ENCODE measurements at regions not wholly inside any gene's neighbourhood (a gene's known extent, or its start where the extent isn't known, plus 50 kb on each side); places are given as distances from the start of the nearest gene placed in this dataset.

GRCh38 chr11:28627690-28628255 lies 519.6 kb downstream of the METTL15 start:
- no peak for TF ChIP-seq POLR2A (IDR thresholded peaks at IDR 0.05)
- TF ChIP-seq, protein P1, sequence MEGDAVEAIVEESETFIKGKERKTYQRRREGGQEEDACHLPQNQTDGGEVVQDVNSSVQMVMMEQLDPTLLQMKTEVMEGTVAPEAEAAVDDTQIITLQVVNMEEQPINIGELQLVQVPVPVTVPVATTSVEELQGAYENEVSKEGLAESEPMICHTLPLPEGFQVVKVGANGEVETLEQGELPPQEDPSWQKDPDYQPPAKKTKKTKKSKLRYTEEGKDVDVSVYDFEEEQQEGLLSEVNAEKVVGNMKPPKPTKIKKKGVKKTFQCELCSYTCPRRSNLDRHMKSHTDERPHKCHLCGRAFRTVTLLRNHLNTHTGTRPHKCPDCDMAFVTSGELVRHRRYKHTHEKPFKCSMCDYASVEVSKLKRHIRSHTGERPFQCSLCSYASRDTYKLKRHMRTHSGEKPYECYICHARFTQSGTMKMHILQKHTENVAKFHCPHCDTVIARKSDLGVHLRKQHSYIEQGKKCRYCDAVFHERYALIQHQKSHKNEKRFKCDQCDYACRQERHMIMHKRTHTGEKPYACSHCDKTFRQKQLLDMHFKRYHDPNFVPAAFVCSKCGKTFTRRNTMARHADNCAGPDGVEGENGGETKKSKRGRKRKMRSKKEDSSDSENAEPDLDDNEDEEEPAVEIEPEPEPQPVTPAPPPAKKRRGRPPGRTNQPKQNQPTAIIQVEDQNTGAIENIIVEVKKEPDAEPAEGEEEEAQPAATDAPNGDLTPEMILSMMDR (IDR thresholded peaks at IDR 0.05), result no peak
- no peak overlapping the region for H3K27ac ChIP-seq
- H3K36me3 ChIP-seq (ENCODE audit: low read depth, missing control alignments), result no peaks in the 10 kb centered on the region
- intact Hi-C loops (cut with DNase I; ENCODE audit: low total_unique reads), result no loop called here
- WGBS, 2 donors, result 88 to 89% methylated on average over 1 of the region's 1 CpG
- no peaks in the 10 kb centered on the region for H3K27me3 ChIP-seq
- H3K4me3 ChIP-seq, result no peak overlapping the region
- H3K4me1 ChIP-seq, result no peaks in the 10 kb centered on the region
- H3K9me3 ChIP-seq, result no peaks in the 10 kb centered on the region
- no peak for DNase-seq

GRCh38 chr11:28625532-28625931 lies 517.3 kb downstream of the METTL15 start:
- intact Hi-C loops (cut with DNase I; ENCODE audit: low total_unique reads), result no loop called here
- Histone ChIP-seq H3K4me3 (no peak overlapping the region), H3K36me3 (ENCODE audit: low read depth, missing control alignments) (no peaks in the 10 kb centered on the region), H3K9me3 (no peaks in the 10 kb centered on the region), H3K27ac (no peak overlapping the region), H3K27me3 (no peaks in the 10 kb centered on the region), H3K4me1 (no peaks in the 10 kb centered on the region)
- DNase-seq, result no peak
- no peak for TF ChIP-seq POLR2A (IDR thresholded peaks at IDR 0.05)
- TF ChIP-seq, protein P1 (IDR thresholded peaks at IDR 0.05), result no peak

DNA sequence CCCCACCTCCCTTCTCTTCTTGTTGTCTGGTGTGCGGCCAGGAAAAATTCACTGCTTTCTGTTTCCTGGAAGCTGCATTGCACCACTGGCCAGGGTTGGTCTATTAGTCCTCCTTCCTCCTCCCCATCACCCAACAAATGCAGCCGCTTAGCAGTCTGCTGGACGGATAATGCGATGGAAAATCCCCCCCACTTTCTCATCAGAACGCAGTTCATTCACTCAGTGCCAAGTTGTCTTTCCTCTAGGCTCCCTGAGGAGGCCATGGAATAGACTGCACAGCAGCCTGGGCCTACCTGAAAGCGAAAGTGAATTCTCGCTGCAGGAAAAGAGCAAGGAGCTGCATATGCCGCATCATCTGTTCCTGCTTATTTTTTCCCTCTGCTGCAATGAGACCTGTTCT lies 513.6 kb downstream of the METTL15 start:
- 53 to 73% methylated on average over 8 of the region's 8 CpGs for WGBS, 2 donors
- Histone ChIP-seq H3K4me3 (no peak overlapping the region), H3K36me3 (ENCODE audit: low read depth, missing control alignments) (no peaks in the 10 kb centered on the region), H3K4me1 (no peaks in the 10 kb centered on the region), H3K27me3 (no peaks in the 10 kb centered on the region), H3K27ac (no peak overlapping the region), H3K9me3 (no peaks in the 10 kb centered on the region)
- intact Hi-C loops (cut with DNase I; ENCODE audit: low total_unique reads), result no loop called here
- TF ChIP-seq, protein P1 (IDR thresholded peaks at IDR 0.05), result no peak
- no peak for TF ChIP-seq POLR2A (IDR thresholded peaks at IDR 0.05)
- no peak for DNase-seq

- no peaks in the 10 kb centered on the region for H3K36me3 ChIP-seq (ENCODE audit: low read depth, missing control alignments)
- WGBS, 2 donors, result 71 to 75% methylated on average over 5 of the region's 5 CpGs
- DNase-seq, result no peak
- no peak overlapping the region for H3K27ac ChIP-seq
- H3K4me1 ChIP-seq, result no peaks in the 10 kb centered on the region
- no peaks in the 10 kb centered on the region for H3K9me3 ChIP-seq
- TF ChIP-seq, protein P1 (IDR thresholded peaks at IDR 0.05), result no peak
- no peak for TF ChIP-seq POLR2A (IDR thresholded peaks at IDR 0.05)
- no peak overlapping the region for H3K4me3 ChIP-seq
- intact Hi-C loops (cut with DNase I; ENCODE audit: low total_unique reads), result no loop called here
- no peaks in the 10 kb centered on the region for H3K27me3 ChIP-seq
Measured at GRCh38 chr11:28619846-28620540, 511.8 kb downstream of the METTL15 start.

DNA sequence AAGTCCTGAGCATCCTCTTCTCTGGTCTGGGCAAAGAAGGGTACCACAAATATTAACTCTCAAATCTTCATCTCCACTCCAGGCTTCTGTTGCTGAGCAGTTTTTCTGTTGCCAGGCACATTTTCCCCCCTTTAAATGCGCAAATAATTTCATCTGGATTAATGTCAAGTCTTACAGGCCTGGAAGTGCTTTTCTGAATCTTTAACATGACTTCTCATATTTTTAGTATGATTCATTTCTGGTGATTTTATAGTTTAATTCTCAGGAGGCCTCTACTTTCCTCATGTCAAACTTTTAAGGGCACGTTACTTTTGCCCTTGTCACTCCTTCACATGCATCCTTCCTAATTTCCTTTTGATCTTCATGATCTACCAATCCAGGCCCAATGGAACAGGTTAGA lies 510.2 kb downstream of the METTL15 start:
- no peak for TF ChIP-seq POLR2A (IDR thresholded peaks at IDR 0.05)
- TF ChIP-seq, protein P1 (IDR thresholded peaks at IDR 0.05), result no peak
- Histone ChIP-seq H3K4me1 (no peaks in the 10 kb centered on the region), H3K27ac (no peak overlapping the region), H3K4me3 (no peak overlapping the region), H3K27me3 (no peaks in the 10 kb centered on the region), H3K9me3 (no peaks in the 10 kb centered on the region), H3K36me3 (ENCODE audit: low read depth, missing control alignments) (no peaks in the 10 kb centered on the region)
- WGBS, 2 donors, result 90 to 93% methylated on average over 2 of the region's 2 CpGs
- intact Hi-C loops (cut with DNase I; ENCODE audit: low total_unique reads), result no loop called here
- no peak for DNase-seq
